HG03354 (cell line): ENCODE measurements at regions not wholly inside any gene's neighbourhood (a gene's known extent, or its start where the extent isn't known, plus 50 kb on each side); places are given as distances from the start of the nearest gene placed in this dataset.

Experiments
- ATAC-seq: cut with Tn5 transposase; IDR thresholded peaks from one replicate; pipeline ENCODE4 v1.9.1; 2021; ENCODE audit warnings: mild to moderate bottlenecking; ENCODE audit not compliant: unreplicated experiment, poor library complexity, severe bottlenecking

- no peak for ATAC-seq
Observed at GRCh38 chr3:31170932-31171670, 276.6 kb upstream of the GADL1 start.

- ATAC-seq = no peak
Observed at GRCh38 chr3:31172336-31172735, 277.9 kb upstream of the GADL1 start.

GRCh38 chr3:31173118-31173718 lies 278.8 kb upstream of the GADL1 start:
- ATAC-seq = no peak

GRCh38 chr3:31174079-31174478 lies 279.6 kb upstream of the GADL1 start:
- no peak for ATAC-seq

- ATAC-seq = no peak
Observed at GRCh38 chr3:31176045-31176444, 281.6 kb upstream of the GADL1 start.

- ATAC-seq = no peak
Observed at GRCh38 chr3:31178467-31178866, 284.0 kb upstream of the GADL1 start.

GRCh38 chr3:31179768-31180167 lies 285.3 kb upstream of the GADL1 start:
- ATAC-seq = no peak

- no peak for ATAC-seq
Observed at GRCh38 chr3:31180274-31180673, 285.8 kb upstream of the GADL1 start.

GRCh38 chr3:31181661-31182060 lies 287.2 kb upstream of the GADL1 start:
- ATAC-seq = no peak

- ATAC-seq = no peak
Observed at GRCh38 chr3:31182661-31183060, 288.2 kb upstream of the GADL1 start.

GRCh38 chr3:31184261-31185061 lies 290.0 kb upstream of the GADL1 start:
- ATAC-seq = no peak

- ATAC-seq = no peak
Observed at GRCh38 chr3:31185062-31185357, 290.5 kb upstream of the GADL1 start.

GRCh38 chr3:31186041-31186440 lies 291.6 kb upstream of the GADL1 start:
- no peak for ATAC-seq

GRCh38 chr3:31187380-31187779 lies 292.9 kb upstream of the GADL1 start:
- ATAC-seq = no peak

- no peak for ATAC-seq
Observed at GRCh38 chr3:31188112-31188511, 293.7 kb upstream of the GADL1 start.

GRCh38 chr3:31189330-31189729 lies 294.9 kb upstream of the GADL1 start:
- no peak for ATAC-seq

- no peak for ATAC-seq
Observed at GRCh38 chr3:31189971-31190370, 295.5 kb upstream of the GADL1 start.

- no peak for ATAC-seq
Observed at GRCh38 chr3:31191354-31191753, 296.9 kb upstream of the GADL1 start.

GRCh38 chr3:31193429-31193828 lies 299.0 kb upstream of the GADL1 start:
- ATAC-seq = no peak

- ATAC-seq = no peak
Observed at GRCh38 chr3:31193871-31194270, 299.4 kb upstream of the GADL1 start.

- ATAC-seq = no peak
Observed at GRCh38 chr3:31196261-31196660, 301.8 kb upstream of the GADL1 start.
